ENCODE measurements at regions not wholly inside any gene's neighbourhood (a gene's known extent, or its start where the extent isn't known, plus 50 kb on each side); places are given as distances from the start of the nearest gene placed in this dataset.

DNA sequence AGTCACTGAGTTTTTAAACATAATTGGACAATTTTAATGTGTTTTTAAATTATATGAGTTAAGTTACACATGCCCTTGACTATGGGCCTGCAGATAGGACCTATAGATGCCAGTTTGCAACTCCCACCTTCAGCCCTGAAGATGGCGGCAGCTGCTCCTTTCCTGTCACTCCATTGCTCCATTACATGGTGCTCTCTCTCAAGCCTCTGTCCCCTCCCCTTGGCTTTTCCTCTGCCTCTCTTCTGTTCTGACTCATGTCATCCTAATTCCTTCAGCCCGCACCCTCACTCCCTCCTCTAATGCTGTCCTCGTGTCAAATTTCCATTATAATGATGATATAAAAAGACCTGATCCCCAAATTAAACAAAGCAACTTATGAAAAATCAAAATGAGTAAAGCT is 133.7 kb upstream of the HNRNPA3 start:
- Histone ChIP-seq H3K36me3 (no peaks in the 10 kb centered on the region), H3K27ac (no peak overlapping the region), H3K4me3 (no peak overlapping the region), H4K20me1 (no peaks in the 10 kb centered on the region), H3K27me3 (no peaks in the 10 kb centered on the region), H3K9ac (no peak overlapping the region), H3K4me2 (no peak overlapping the region), H3K4me1 (no peaks in the 10 kb centered on the region), H3K9me3 (replicated peaks in 1 of 11) (no peaks in the 10 kb centered on the region)
- TF ChIP-seq Cebpa-rat (IDR thresholded peaks at IDR 0.05) = no peak

DNA sequence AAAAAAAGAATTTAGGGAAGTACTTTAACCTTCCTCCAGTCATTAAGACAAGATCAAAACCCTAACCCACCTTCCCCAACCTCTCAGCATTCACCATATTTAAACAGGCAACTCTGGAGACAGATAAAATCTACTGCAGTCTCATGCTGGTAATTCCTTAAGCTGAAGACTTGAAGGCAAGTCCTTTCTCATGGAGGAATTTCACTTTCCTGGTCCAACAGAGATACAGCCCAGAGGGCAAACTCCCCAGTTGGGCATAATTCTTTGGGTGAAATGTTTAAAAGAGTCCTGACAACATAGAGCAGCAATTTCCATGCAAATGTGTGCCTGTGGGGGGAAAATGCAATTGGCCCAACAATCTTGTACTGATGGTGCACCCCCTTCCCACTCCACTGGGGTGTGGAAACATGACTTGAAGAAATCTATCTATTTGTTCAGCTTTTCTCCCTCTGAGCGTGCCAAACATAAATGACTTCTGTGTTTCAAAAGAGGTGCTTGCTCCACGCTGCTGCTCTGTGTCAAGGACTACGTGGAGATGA is 131.8 kb upstream of the HNRNPA3 start:
- Histone ChIP-seq H3K4me2 (no peak overlapping the region), H3K27me3 (no peaks in the 10 kb centered on the region), H3K36me3 (no peaks in the 10 kb centered on the region), H3K27ac (no peak overlapping the region), H4K20me1 (no peaks in the 10 kb centered on the region), H3K9me3 (replicated peaks in 1 of 11) (no peaks in the 10 kb centered on the region), H3K4me3 (no peak overlapping the region), H3K9ac (no peak overlapping the region), H3K4me1 (no peaks in the 10 kb centered on the region)
- no peak for TF ChIP-seq Cebpa-rat (IDR thresholded peaks at IDR 0.05)

DNA sequence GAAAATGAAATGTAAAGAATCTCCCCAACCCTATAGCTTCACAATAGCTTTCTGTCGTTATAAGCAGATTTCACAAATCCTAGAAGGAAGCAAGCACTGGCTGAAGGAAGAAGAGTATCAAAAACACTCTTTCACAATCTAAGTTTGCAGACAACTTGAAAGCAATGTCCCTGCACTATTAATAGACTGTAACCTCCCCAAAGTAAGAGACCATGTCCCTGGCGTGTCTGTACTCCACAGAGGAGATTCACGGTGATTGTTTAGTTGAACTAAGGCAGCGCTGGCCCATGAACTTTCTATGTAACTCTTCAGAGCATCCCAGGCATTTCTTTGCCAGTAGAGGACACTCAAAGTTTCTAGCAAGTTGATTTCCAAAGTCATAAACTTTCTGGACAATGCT is 128.0 kb upstream of the HNRNPA3 start:
- Histone ChIP-seq H3K27me3 (no peaks in the 10 kb centered on the region), H4K20me1 (no peaks in the 10 kb centered on the region), H3K4me1 (no peaks in the 10 kb centered on the region), H3K4me3 (no peak overlapping the region), H3K27ac (no peak overlapping the region), H3K36me3 (no peaks in the 10 kb centered on the region), H3K9ac (no peak overlapping the region), H3K4me2 (no peak overlapping the region), H3K9me3 (replicated peaks in 1 of 11) (no peaks in the 10 kb centered on the region)
- TF ChIP-seq Cebpa-rat (IDR thresholded peaks at IDR 0.05) = no peak

GRCh38 chr2:177088529-177088928 is 124.1 kb upstream of the HNRNPA3 start:
- H4K20me1 ChIP-seq = no peaks in the 10 kb centered on the region
- no peak for TF ChIP-seq Cebpa-rat (IDR thresholded peaks at IDR 0.05)
- H3K4me2 ChIP-seq = no peak overlapping the region
- no peaks in the 10 kb centered on the region for H3K27me3 ChIP-seq
- no peaks in the 10 kb centered on the region for H3K36me3 ChIP-seq
- no peaks in the 10 kb centered on the region for H3K4me1 ChIP-seq
- H3K27ac ChIP-seq = no peak overlapping the region
- H3K4me3 ChIP-seq = no peak overlapping the region
- H3K9ac ChIP-seq = no peak overlapping the region
- H3K9me3 ChIP-seq (replicated peaks in 1 of 11) = no peaks in the 10 kb centered on the region

GRCh38 chr2:177090967-177091366 is 121.6 kb upstream of the HNRNPA3 start:
- Histone ChIP-seq H3K27ac (no peak overlapping the region), H3K36me3 (no peaks in the 10 kb centered on the region), H4K20me1 (no peaks in the 10 kb centered on the region), H3K27me3 (no peaks in the 10 kb centered on the region), H3K4me2 (no peak overlapping the region), H3K9me3 (replicated peaks in 1 of 11) (no peaks in the 10 kb centered on the region), H3K4me3 (no peak overlapping the region), H3K9ac (no peak overlapping the region), H3K4me1 (no peaks in the 10 kb centered on the region)
- TF ChIP-seq Cebpa-rat (IDR thresholded peaks at IDR 0.05) = no peak

GRCh38 chr2:177093371-177093770 is 119.2 kb upstream of the HNRNPA3 start:
- H4K20me1 ChIP-seq = no peaks in the 10 kb centered on the region
- H3K9me3 ChIP-seq (replicated peaks in 1 of 11) = no peaks in the 10 kb centered on the region
- no peak for TF ChIP-seq Cebpa-rat (IDR thresholded peaks at IDR 0.05)
- H3K9ac ChIP-seq = no peak overlapping the region
- no peaks in the 10 kb centered on the region for H3K36me3 ChIP-seq
- peaks cover 0 to 10% (median 0%) of the 10 kb centered on the region in 10 experiments; a peak in 3 of 20 replicates for H3K4me1 ChIP-seq
- H3K27me3 ChIP-seq = no peaks in the 10 kb centered on the region
- no peak overlapping the region for H3K27ac ChIP-seq
- no peak overlapping the region for H3K4me2 ChIP-seq
- H3K4me3 ChIP-seq = no peak overlapping the region

DNA sequence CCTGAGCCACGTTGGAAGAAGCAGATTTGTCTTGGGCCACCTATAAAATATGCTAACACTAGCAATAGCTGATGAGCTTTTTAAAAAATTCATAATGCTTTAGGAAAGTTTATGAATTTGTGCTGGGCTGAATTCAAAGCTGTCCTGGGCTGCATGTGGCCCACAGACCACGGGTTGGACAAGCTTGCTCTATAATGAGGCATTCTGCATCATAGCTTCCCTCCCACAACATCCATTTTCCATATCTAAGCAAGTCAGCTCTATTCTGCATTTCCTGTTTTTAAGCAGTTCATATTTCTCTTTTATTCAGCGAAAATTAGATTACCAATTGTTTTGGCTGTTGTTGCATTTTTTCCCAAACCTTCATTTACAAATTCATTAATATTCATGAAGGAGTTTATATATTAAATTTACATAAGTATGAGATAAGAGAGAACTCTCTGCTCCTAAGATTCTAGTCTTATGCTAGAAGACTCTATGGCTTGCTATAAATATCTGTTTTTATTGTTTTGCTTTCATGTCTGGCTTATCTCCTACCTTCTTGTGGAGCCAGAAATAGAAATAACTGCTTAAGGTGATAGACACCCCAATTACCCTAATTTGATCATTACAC is 114.5 kb upstream of the HNRNPA3 start:
- no peak overlapping the region for H3K4me3 ChIP-seq
- no peaks in the 10 kb centered on the region for H3K27me3 ChIP-seq
- H3K9ac ChIP-seq = no peak overlapping the region
- no peak overlapping the region for H3K27ac ChIP-seq
- H3K36me3 ChIP-seq = no peaks in the 10 kb centered on the region
- no peaks in the 10 kb centered on the region for H4K20me1 ChIP-seq
- peaks cover 0 to 8% (median 0%) of the 10 kb centered on the region in 11 experiments; a peak in 4 of 22 replicates for H3K9me3 ChIP-seq (replicated peaks in 1 of 11)
- no peak for TF ChIP-seq Cebpa-rat (IDR thresholded peaks at IDR 0.05)
- peak overlapping the region in 2 of 11 experiments; percentile 42 to 55; a peak in 4 of 22 replicates for H3K4me2 ChIP-seq
- H3K4me1 ChIP-seq = peaks cover 0 to 11% (median 0%) of the 10 kb centered on the region in 10 experiments; a peak in 3 of 20 replicates

DNA sequence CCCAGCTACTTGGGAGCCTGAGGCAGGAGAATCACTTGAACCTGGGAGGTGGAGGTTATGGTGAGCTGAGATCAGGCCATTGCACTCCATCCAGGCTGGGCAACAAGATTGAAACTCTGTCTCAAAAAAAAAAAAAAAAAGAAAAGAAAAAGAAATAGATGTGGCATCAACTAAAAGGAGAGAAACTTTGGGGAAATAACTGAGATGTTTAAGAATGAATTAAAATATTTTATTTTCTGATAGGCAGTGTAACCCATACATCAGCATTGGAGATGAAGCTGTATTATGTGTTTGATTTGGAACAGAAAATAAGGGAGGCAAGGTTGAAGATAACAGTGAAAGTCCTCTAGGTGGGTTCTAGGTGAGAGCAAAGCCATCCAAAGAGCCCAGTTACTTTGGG is 110.7 kb upstream of the HNRNPA3 start:
- Histone ChIP-seq H3K4me1 (peaks cover 0 to 11% (median 0%) of the 10 kb centered on the region in 10 experiments; a peak in 3 of 20 replicates), H3K27ac (no peak overlapping the region), H3K27me3 (no peaks in the 10 kb centered on the region), H4K20me1 (no peaks in the 10 kb centered on the region), H3K4me2 (no peak overlapping the region), H3K4me3 (no peak overlapping the region), H3K9ac (no peak overlapping the region), H3K9me3 (replicated peaks in 1 of 11) (peaks cover 0 to 8% (median 0%) of the 10 kb centered on the region in 11 experiments; a peak in 4 of 22 replicates), H3K36me3 (no peaks in the 10 kb centered on the region)
- no peak for TF ChIP-seq Cebpa-rat (IDR thresholded peaks at IDR 0.05)

- Histone ChIP-seq H3K9ac (no peak overlapping the region), H3K4me1 (no peaks in the 10 kb centered on the region), H3K36me3 (no peaks in the 10 kb centered on the region), H3K27ac (no peak overlapping the region), H3K9me3 (replicated peaks in 1 of 11) (peaks cover 0 to 8% (median 0%) of the 10 kb centered on the region in 11 experiments; a peak in 4 of 22 replicates), H3K4me2 (no peak overlapping the region), H4K20me1 (no peaks in the 10 kb centered on the region), H3K27me3 (no peaks in the 10 kb centered on the region), H3K4me3 (no peak overlapping the region)
- no peak for TF ChIP-seq Cebpa-rat (IDR thresholded peaks at IDR 0.05)
These were observed 106.4 kb upstream of the HNRNPA3 start for GRCh38 chr2:177106212-177106611.

DNA sequence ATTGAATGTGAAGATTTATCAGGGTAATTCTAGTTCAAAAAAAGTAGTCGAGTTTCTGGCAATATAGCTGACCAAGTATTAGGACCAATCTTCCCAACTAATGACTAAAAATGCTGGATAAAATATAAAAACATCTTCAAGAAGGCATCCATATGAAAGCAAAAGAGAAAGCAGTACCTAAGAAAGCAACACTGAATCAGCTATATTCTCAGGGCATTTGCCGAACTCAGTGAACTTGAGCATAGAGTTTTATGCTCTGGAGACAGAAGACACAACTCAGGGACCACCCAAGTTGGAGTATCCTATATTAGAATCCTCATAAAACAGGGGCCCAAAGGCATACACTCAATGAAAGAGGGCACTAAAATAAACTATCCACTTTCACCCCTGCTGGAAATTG is 103.7 kb upstream of the HNRNPA3 start:
- no peak for TF ChIP-seq Cebpa-rat (IDR thresholded peaks at IDR 0.05)
- Histone ChIP-seq H3K9me3 (replicated peaks in 1 of 11) (no peaks in the 10 kb centered on the region), H3K4me3 (no peak overlapping the region)

More for the DNA sequence above, 103.7 kb upstream of the HNRNPA3 start:
- no peak overlapping the region for H3K4me2 ChIP-seq
- H3K27ac ChIP-seq = no peak overlapping the region
- H3K4me1 ChIP-seq = no peaks in the 10 kb centered on the region
- no peaks in the 10 kb centered on the region for H4K20me1 ChIP-seq
- H3K36me3 ChIP-seq = no peaks in the 10 kb centered on the region
- H3K9ac ChIP-seq = no peak overlapping the region
- H3K27me3 ChIP-seq = no peaks in the 10 kb centered on the region
